ENCODE measurements at regions not wholly inside any gene's neighbourhood (a gene's known extent, or its start where the extent isn't known, plus 50 kb on each side); places are given as distances from the start of the nearest gene placed in this dataset.
"Not testable (repeated sequence)": the region's sequence is repeated elsewhere in the genome, so short reads cannot be mapped to it uniquely, and the experiment has no call there.

GRCh38 chr5:104890767-104891166 is 1328.2 kb upstream of the NUDT12 start:
- no peak for TF ChIP-seq POLR2A (IDR thresholded peaks at IDR 0.05)
- TF ChIP-seq, protein P1, sequence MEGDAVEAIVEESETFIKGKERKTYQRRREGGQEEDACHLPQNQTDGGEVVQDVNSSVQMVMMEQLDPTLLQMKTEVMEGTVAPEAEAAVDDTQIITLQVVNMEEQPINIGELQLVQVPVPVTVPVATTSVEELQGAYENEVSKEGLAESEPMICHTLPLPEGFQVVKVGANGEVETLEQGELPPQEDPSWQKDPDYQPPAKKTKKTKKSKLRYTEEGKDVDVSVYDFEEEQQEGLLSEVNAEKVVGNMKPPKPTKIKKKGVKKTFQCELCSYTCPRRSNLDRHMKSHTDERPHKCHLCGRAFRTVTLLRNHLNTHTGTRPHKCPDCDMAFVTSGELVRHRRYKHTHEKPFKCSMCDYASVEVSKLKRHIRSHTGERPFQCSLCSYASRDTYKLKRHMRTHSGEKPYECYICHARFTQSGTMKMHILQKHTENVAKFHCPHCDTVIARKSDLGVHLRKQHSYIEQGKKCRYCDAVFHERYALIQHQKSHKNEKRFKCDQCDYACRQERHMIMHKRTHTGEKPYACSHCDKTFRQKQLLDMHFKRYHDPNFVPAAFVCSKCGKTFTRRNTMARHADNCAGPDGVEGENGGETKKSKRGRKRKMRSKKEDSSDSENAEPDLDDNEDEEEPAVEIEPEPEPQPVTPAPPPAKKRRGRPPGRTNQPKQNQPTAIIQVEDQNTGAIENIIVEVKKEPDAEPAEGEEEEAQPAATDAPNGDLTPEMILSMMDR (IDR thresholded peaks at IDR 0.05) = no peak
- no peaks in the 10 kb centered on the region for H3K36me3 ChIP-seq
- intact Hi-C loops (cut with DNase I) = no loop called here
- no peak for ATAC-seq
- peaks cover 0 to 7% (median 0%) of the 10 kb centered on the region in 12 donors for H3K9me3 ChIP-seq
- H3K4me1 ChIP-seq = no peaks in the 10 kb centered on the region
- no peak overlapping the region for H3K27ac ChIP-seq
- 47 to 62% (median 52%) methylated on average over 1 of the region's 1 CpG for WGBS, 4 donors
- DNase-seq = no peak
- no peak overlapping the region for H3K4me3 ChIP-seq
- H3K27me3 ChIP-seq = no peaks in the 10 kb centered on the region

GRCh38 chr5:104859437-104859836 is 1296.8 kb upstream of the NUDT12 start:
- Histone ChIP-seq H3K27me3 (no peaks in the 10 kb centered on the region), H3K4me1 (no peaks in the 10 kb centered on the region), H3K36me3 (no peaks in the 10 kb centered on the region), H3K4me3 (no peak overlapping the region), H3K27ac (no peak overlapping the region), H3K9me3 (peaks cover 0 to 4% (median 0%) of the 10 kb centered on the region in 12 donors)
- 52 to 62% (median 54%) methylated on average over 4 of the region's 4 CpGs for WGBS, 4 donors
- no peak for DNase-seq
- TF ChIP-seq, protein P1 (IDR thresholded peaks at IDR 0.05) = no peak
- no peak for TF ChIP-seq POLR2A (IDR thresholded peaks at IDR 0.05)
- no peak for ATAC-seq
- intact Hi-C loops (cut with DNase I) = no loop called here

DNA sequence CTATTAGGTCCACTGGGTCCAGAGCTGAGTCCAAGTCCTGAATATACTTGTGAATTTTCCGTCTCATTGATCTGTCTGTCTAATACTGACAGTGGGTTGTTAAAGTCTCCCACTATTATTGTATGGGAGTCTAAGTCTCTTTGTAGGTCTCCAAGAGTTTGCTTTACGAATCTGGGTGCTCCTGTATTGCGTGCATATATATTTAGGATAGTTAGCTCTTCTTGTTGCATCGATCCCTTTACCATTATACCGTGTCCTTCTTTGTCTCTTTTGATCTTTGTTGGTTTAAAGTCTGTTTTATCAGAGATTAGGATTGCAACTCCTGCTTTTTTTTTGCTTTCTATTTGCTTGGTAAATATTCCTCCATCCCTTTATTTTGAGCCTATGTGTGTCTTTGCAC is 1289.5 kb upstream of the NUDT12 start:
- DNase-seq; H3K27ac ChIP-seq; H3K36me3 ChIP-seq; H3K4me3 ChIP-seq; H3K27me3 ChIP-seq; ATAC-seq; intact Hi-C loops (cut with DNase I); H3K4me1 ChIP-seq: not testable (repeated sequence)
- 74 to 81% (median 78%) methylated on average over 5 of the region's 5 CpGs for WGBS, 4 donors
- peaks cover 0 to 18% (median 0%) of the 10 kb centered on the region in 12 donors for H3K9me3 ChIP-seq

GRCh38 chr5:104845541-104845940 is 1283.0 kb upstream of the NUDT12 start:
- TF ChIP-seq, protein P1 (IDR thresholded peaks at IDR 0.05) = no peak
- no peak for TF ChIP-seq POLR2A (IDR thresholded peaks at IDR 0.05)
- 50 to 62% (median 59%) methylated on average over 4 of the region's 4 CpGs for WGBS, 4 donors
- Histone ChIP-seq H3K4me1 (no peaks in the 10 kb centered on the region), H3K9me3 (peaks cover 0 to 10% (median 0%) of the 10 kb centered on the region in 12 donors), H3K27me3 (no peaks in the 10 kb centered on the region), H3K27ac (no peak overlapping the region), H3K4me3 (no peak overlapping the region), H3K36me3 (no peaks in the 10 kb centered on the region)
- DNase-seq = no peak
- no peak for ATAC-seq
- intact Hi-C loops (cut with DNase I) = no loop called here

- no peak overlapping the region for H3K27ac ChIP-seq
- DNase-seq = no peak
- WGBS, 4 donors = 0 to 9% (median 1%) methylated on average over 2 of the region's 2 CpGs
- no peaks in the 10 kb centered on the region for H3K4me1 ChIP-seq
- TF ChIP-seq POLR2A (IDR thresholded peaks at IDR 0.05) = no peak
- TF ChIP-seq, protein P1 (IDR thresholded peaks at IDR 0.05) = no peak
- ATAC-seq = no peak
- intact Hi-C loops (cut with DNase I) = no loop called here
- no peaks in the 10 kb centered on the region for H3K27me3 ChIP-seq
- H3K36me3 ChIP-seq = no peaks in the 10 kb centered on the region
- no peak overlapping the region for H3K4me3 ChIP-seq
- peaks cover 0 to under 1% (median 0%) of the 10 kb centered on the region in 12 donors for H3K9me3 ChIP-seq
These were observed 1281.2 kb upstream of the NUDT12 start for GRCh38 chr5:104843822-104844221.
